ENCODE measurements at regions not wholly inside any gene's neighbourhood (a gene's known extent, or its start where the extent isn't known, plus 50 kb on each side); places are given as distances from the start of the nearest gene placed in this dataset.

DNA sequence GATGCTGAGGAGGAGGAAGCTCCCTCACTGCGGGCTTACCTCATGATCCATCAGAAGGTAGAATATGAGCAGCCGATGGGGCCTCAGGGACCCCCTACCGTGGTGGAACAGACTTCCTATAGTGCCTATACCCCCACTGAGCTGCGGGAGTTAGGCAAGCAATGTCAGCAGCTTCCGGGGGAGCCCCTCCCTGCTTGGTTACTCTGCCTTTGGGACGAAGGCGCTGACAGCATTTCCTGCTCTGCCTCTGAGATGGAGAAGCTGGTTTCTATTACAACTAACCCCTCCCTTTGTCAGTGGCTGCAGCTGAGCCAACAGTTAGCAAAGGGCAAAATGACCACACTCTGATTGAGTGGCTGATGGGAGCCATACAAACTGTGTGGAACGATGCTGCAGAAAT is 430.7 kb downstream of the IDS start:
- TF ChIP-seq, protein P1, sequence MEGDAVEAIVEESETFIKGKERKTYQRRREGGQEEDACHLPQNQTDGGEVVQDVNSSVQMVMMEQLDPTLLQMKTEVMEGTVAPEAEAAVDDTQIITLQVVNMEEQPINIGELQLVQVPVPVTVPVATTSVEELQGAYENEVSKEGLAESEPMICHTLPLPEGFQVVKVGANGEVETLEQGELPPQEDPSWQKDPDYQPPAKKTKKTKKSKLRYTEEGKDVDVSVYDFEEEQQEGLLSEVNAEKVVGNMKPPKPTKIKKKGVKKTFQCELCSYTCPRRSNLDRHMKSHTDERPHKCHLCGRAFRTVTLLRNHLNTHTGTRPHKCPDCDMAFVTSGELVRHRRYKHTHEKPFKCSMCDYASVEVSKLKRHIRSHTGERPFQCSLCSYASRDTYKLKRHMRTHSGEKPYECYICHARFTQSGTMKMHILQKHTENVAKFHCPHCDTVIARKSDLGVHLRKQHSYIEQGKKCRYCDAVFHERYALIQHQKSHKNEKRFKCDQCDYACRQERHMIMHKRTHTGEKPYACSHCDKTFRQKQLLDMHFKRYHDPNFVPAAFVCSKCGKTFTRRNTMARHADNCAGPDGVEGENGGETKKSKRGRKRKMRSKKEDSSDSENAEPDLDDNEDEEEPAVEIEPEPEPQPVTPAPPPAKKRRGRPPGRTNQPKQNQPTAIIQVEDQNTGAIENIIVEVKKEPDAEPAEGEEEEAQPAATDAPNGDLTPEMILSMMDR (IDR thresholded peaks at IDR 0.05) = no peak
- no peak for TF ChIP-seq POLR2A (IDR thresholded peaks at IDR 0.05)
